K562 (cell line): ENCODE measurements at regions not wholly inside any gene's neighbourhood (a gene's known extent, or its start where the extent isn't known, plus 50 kb on each side); places are given as distances from the start of the nearest gene placed in this dataset.
A peak's percentile ranks its signal among the peaks of the same experiment; 100 is the strongest.

ENCODE experiments used
- ATF3 ChIP-seq, 2 experiments: fragments of 450-650 bp in 1 of 2; sonication (generic) in 1 of 2; formaldehyde crosslinking in 1 of 2; IDR thresholded peaks in 1 of 2; conservative IDR thresholded peaks in 1 of 2; 2 replicates each; pipeline versions ENCODE4 v1.6.1 to v1.8.1; 2016 to 2023; ENCODE audit warnings: mild to moderate bottlenecking in 2 of 2, moderate library complexity in 2 of 2, inconsistent platforms in 1 of 2, missing genetic modification reagents in 1 of 2
- CTCF ChIP-seq, 3 experiments: IDR thresholded peaks in 2 of 3; conservative IDR thresholded peaks in 1 of 3; 2 replicates each; pipeline ENCODE4 v1.5.1; 2011 to 2012; ENCODE audit warnings: low read length in 3 of 3, mild to moderate bottlenecking in 3 of 3, control low read depth in 2 of 3, improper control_type of control experiment in 1 of 3, inconsistent platforms in 1 of 3, low read depth in 1 of 3, mixed read lengths in 1 of 3, moderate library complexity in 1 of 3; ENCODE audit not compliant: insufficient read depth in 2 of 3
- ELF1 ChIP-seq: fragments of 200-800 bp; sonication (Bioruptor generic); IDR thresholded peaks from 2 replicates; pipeline ENCODE4 v1.6.1; 2016; ENCODE audit warnings: missing genetic modification characterization, missing compliant biosample characterization
- GABPB2 ChIP-seq: fragments of 250-450 bp; sonication (Bioruptor Pico); conservative IDR thresholded peaks from 2 replicates; pipeline ENCODE4 v1.5.1; 2021; ENCODE audit warnings: mild to moderate bottlenecking
- KDM1A ChIP-seq, 2 experiments: fragments of 450-650 bp; IDR thresholded peaks; 2 replicates each; pipeline ENCODE4 v1.6.1; 2016; ENCODE audit warnings: mild to moderate bottlenecking in 2 of 2
- MYC ChIP-seq, 2 experiments: fragments of 250-450 bp in 1 of 2; sonication (Bioruptor Pico) in 1 of 2; IDR thresholded peaks; 2 replicates each; pipeline versions ENCODE4 v1.5.1 to v1.6.1; 2012 to 2021; ENCODE audit warnings: low read depth in 2 of 2, borderline replicate concordance in 1 of 2, improper control_type of control experiment in 1 of 2, low read length in 1 of 2, mild to moderate bottlenecking in 1 of 2, moderate library complexity in 1 of 2
- RAD21 ChIP-seq, 2 experiments: fragments of 250-450 bp in 1 of 2; fragments of 450-650 bp in 1 of 2; sonication (Bioruptor Pico) in 1 of 2; formaldehyde crosslinking in 1 of 2; IDR thresholded peaks in 1 of 2; conservative IDR thresholded peaks in 1 of 2; 2 replicates each; pipeline versions ENCODE4 v1.4.0 to v1.8.0; 2020 to 2022; ENCODE audit warnings: mild to moderate bottlenecking in 2 of 2, moderate library complexity in 1 of 2
- ZFP36 ChIP-seq: fragments of 150-350 bp; IDR thresholded peaks from 2 replicates; pipeline ENCODE4 v1.6.1; 2018; ENCODE audit warnings: low read length, low read depth; ENCODE audit not compliant: partially characterized antibody
- ZNF121 ChIP-seq: sonication (generic); formaldehyde crosslinking; conservative IDR thresholded peaks from 2 replicates; pipeline ENCODE4 v1.8.0; 2022; ENCODE audit warnings: missing genetic modification reagents
- ZNF224 ChIP-seq: sonication (generic); formaldehyde crosslinking; IDR thresholded peaks from 2 replicates; pipeline ENCODE4 v1.8.0; 2022; ENCODE audit warnings: mild to moderate bottlenecking, missing genetic modification reagents
- ZNF449 ChIP-seq: fragments of 250-450 bp; sonication (Bioruptor Pico); IDR thresholded peaks from 2 replicates; pipeline ENCODE4 v1.8.0; 2022; ENCODE audit warnings: moderate library complexity, mild to moderate bottlenecking, inconsistent platforms

- TF ChIP-seq ATF3 (IDR thresholded peaks at IDR 0.05) (no peak), ATF3 (CRISPR knock-in tag; conservative IDR thresholded peaks at IDR 0.05) (no peak), ZNF121 (CRISPR knock-in tag) (no peak), ZFP36 (peak; percentile 14), KDM1A (IDR thresholded peaks at IDR 0.05) (no peak), RAD21 (CRISPR knock-in tag; conservative IDR thresholded peaks at IDR 0.05 in 1 of 2, IDR thresholded peaks at IDR 0.05 in 1 of 2) (peak; percentile 83 to 91), ZNF224 (no peak), CTCF (IDR thresholded peaks at IDR 0.05 in 2 of 3, conservative IDR thresholded peaks at IDR 0.05 in 1 of 3; ENCODE audit: insufficient read depth in 2 of 3, low read depth in 1 of 3, low read length in 3 of 3) (peak; percentile 79 to 95 (median 89)), GABPB2 (CRISPR knock-in tag) (no peak), ELF1 (tag) (no peak), ZNF449 (CRISPR knock-in tag) (no peak), MYC (IDR thresholded peaks at IDR 0.05; ENCODE audit: low read depth, low read length) (no peak), MYC (CRISPR knock-in tag; IDR thresholded peaks at IDR 0.05; ENCODE audit: borderline replicate concordance, low read depth) (no peak)
Observed at GRCh38 chr20:34190679-34191090, 50.5 kb upstream of the ASIP start (continued).
